HCT116 (cell line): ENCODE measurements at regions not wholly inside any gene's neighbourhood (a gene's known extent, or its start where the extent isn't known, plus 50 kb on each side); places are given as distances from the start of the nearest gene placed in this dataset.

ENCODE experiments used
- ATAC-seq: fragments of 200-7000 bp; cut with Tn5 transposase; 2 replicates; pipeline ENCODE4 v1.9.1; 2020; ENCODE audit warnings: mild to moderate bottlenecking, moderate library complexity
- BruUV-seq: library from RNA; stranded (reverse); fragments of 400-500 nt; replicated peaks from 2 replicates; lab custom pipeline; 2021; lab: Mats Ljungman, UMichigan
- CTCF ChIA-PET: fragments of 300-600 bp; sonication (Branson Sonifier 250); formaldehyde crosslinking; loops from one replicate; lab custom pipeline; 2021; ENCODE audit warnings: antibody characterized with exemption; lab: Charles Lee
- POLR2A ChIA-PET: fragments of 300-600, 350-600 bp; sonication (Branson Sonifier 250); formaldehyde crosslinking; loops from one replicate; lab custom pipeline; 2021; ENCODE audit warnings: antibody characterized with exemption; lab: Charles Lee
- RAD21 ChIA-PET, 2 experiments: fragments of 300-600 bp; sonication (Branson Sonifier 250); formaldehyde crosslinking; loops; one replicate each; lab custom pipeline; 2023; ENCODE audit warnings: low total read pairs in 2 of 2; ENCODE audit not compliant: uncharacterized antibody in 2 of 2, unreplicated experiment in 2 of 2, low non-redundant PET in 1 of 2; lab: Charles Lee
- DNase-seq: peaks from one replicate; pipeline ENCODE4 v3.0.0-alpha.2; 2010; ENCODE audit warnings: low read depth, low spot score
- H2AFZ ChIP-seq: fragments of 200-600 bp; shearing (Covaris generic), sonication (generic); 2 replicates; pipeline ENCODE4 v1.6.1; 2017; ENCODE audit warnings: low read depth, mixed run types, mixed read lengths, antibody characterized with exemption, low read length; ENCODE audit not compliant: poor library complexity, severe bottlenecking
- H3K27ac ChIP-seq: 2 replicates; pipeline ENCODE4 v1.5.1; 2012; ENCODE audit warnings: low read depth, low read length
- H3K27me3 ChIP-seq: fragments of 200-600 bp; sonication (generic); 2 replicates; pipeline ENCODE4 v1.6.1; 2016; ENCODE audit warnings: mixed run types, low read length, mixed read lengths; ENCODE audit not compliant: insufficient read depth
- H3K36me3 ChIP-seq, 2 experiments: fragments of 200-500 bp in 1 of 2; fragments of 200-600 bp in 1 of 2; sonication (Bioruptor generic) in 1 of 2; sonication (generic) in 1 of 2; 2 replicates each; pipeline versions ENCODE4 v1.5.1 to v1.6.1; 2014 to 2016; ENCODE audit warnings: low read length in 2 of 2, inconsistent platforms in 1 of 2, mixed read lengths in 1 of 2, mixed run types in 1 of 2; ENCODE audit not compliant: insufficient read depth in 2 of 2, control insufficient read depth in 1 of 2
- H3K4me1 ChIP-seq, 2 experiments: fragments of 200-600 bp in 1 of 2; sonication (generic) in 1 of 2; 2 replicates each; pipeline versions ENCODE4 v1.5.1 to v1.6.1; 2012 to 2017; ENCODE audit warnings: low read length in 2 of 2, inconsistent platforms in 1 of 2, mild to moderate bottlenecking in 1 of 2, mixed read lengths in 1 of 2, mixed run types in 1 of 2, moderate library complexity in 1 of 2; ENCODE audit not compliant: insufficient read depth in 2 of 2, control insufficient read depth in 1 of 2
- H3K4me2 ChIP-seq: fragments of 200-600 bp; sonication (generic); 2 replicates; pipeline ENCODE4 v1.6.1; 2017; ENCODE audit warnings: mixed run types, low read length, mixed read lengths
- H3K4me3 ChIP-seq, 2 experiments: fragments of 200-600 bp in 1 of 2; sonication (generic) in 1 of 2; replicated peaks in 1 of 2; 2 replicates each; pipeline ENCODE4 v1.5.1; 2011 to 2016; ENCODE audit warnings: low read length in 2 of 2, control low read depth in 1 of 2, low read depth in 1 of 2, mild to moderate bottlenecking in 1 of 2, mixed read lengths in 1 of 2, mixed run types in 1 of 2
- H3K79me2 ChIP-seq: fragments of 200-600 bp; sonication (generic); 2 replicates; pipeline ENCODE4 v1.6.1; 2017; ENCODE audit warnings: mild to moderate bottlenecking, mixed run types, low read length, moderate library complexity, mixed read lengths; ENCODE audit not compliant: insufficient read depth
- H3K9ac ChIP-seq: fragments of 200-600 bp; sonication (generic); 2 replicates; pipeline ENCODE4 v1.6.1; 2016; ENCODE audit warnings: low read length, mixed read lengths
- H3K9me2 ChIP-seq: fragments of 200-600 bp; sonication (generic), shearing (Covaris generic); 2 replicates; pipeline ENCODE4 v1.6.1; 2017; ENCODE audit warnings: mixed run types, mild to moderate bottlenecking, moderate library complexity; ENCODE audit not compliant: insufficient read depth
- H3K9me3 ChIP-seq, 2 experiments: fragments of 200-500 bp in 1 of 2; fragments of 200-600 bp in 1 of 2; sonication (Bioruptor generic) in 1 of 2; sonication (generic) in 1 of 2; 2 replicates each; pipeline ENCODE4 v1.6.1; 2014 to 2017; ENCODE audit warnings: low read length in 2 of 2, mixed read lengths in 2 of 2, inconsistent platforms in 1 of 2, low read depth in 1 of 2, mild to moderate bottlenecking in 1 of 2, mixed run types in 1 of 2, moderate library complexity in 1 of 2; ENCODE audit not compliant: control insufficient read depth in 1 of 2, insufficient read depth in 1 of 2
- H4K20me1 ChIP-seq: fragments of 200-600 bp; sonication (generic), shearing (Covaris generic); 2 replicates; pipeline ENCODE4 v1.6.1; 2017; ENCODE audit warnings: mixed run types, mild to moderate bottlenecking, moderate library complexity; ENCODE audit not compliant: insufficient read depth
- CBX3 ChIP-seq: IDR thresholded peaks from 2 replicates; pipeline ENCODE4 v1.6.1; 2012; ENCODE audit warnings: low read depth
- CEBPB ChIP-seq: IDR thresholded peaks from 2 replicates; pipeline ENCODE4 v1.6.1; 2012; ENCODE audit warnings: low read depth
- EGR1 ChIP-seq: IDR thresholded peaks from 2 replicates; pipeline ENCODE4 v1.6.1; 2012; ENCODE audit warnings: low read depth
- ELF1 ChIP-seq: IDR thresholded peaks from 2 replicates; pipeline ENCODE4 v1.6.1; 2012; ENCODE audit warnings: low read depth, borderline replicate concordance
- EZH2 ChIP-seq: fragments of 200-600 bp; sonication (generic); IDR thresholded peaks from 2 replicates; pipeline ENCODE4 v1.6.1; 2017; ENCODE audit warnings: antibody characterized with exemption, mixed run types
- JUND ChIP-seq: IDR thresholded peaks from 2 replicates; pipeline ENCODE4 v1.6.1; 2012
- POLR2A ChIP-seq: IDR thresholded peaks from 2 replicates; pipeline ENCODE4 v1.7.0; 2011; ENCODE audit warnings: borderline replicate concordance; ENCODE audit not compliant: insufficient read depth, insufficient read length; ENCODE audit errors: extremely low read depth
- POLR2AphosphoS5 ChIP-seq: IDR thresholded peaks from 2 replicates; pipeline ENCODE4 v1.6.1; 2011; ENCODE audit warnings: mild to moderate bottlenecking, low read depth, low read length, moderate library complexity
- SIN3A ChIP-seq: IDR thresholded peaks from 2 replicates; pipeline ENCODE4 v1.6.1; 2012; ENCODE audit warnings: low read depth
- SP1 ChIP-seq: IDR thresholded peaks from 2 replicates; pipeline ENCODE4 v1.6.1; 2012; ENCODE audit warnings: low read depth
- SRF ChIP-seq: IDR thresholded peaks from 2 replicates; pipeline ENCODE4 v1.6.1; 2012; ENCODE audit warnings: low read depth
- TCF7L2 ChIP-seq: IDR thresholded peaks from 2 replicates; pipeline ENCODE4 v1.7.0; 2011; ENCODE audit warnings: borderline replicate concordance, inconsistent platforms; ENCODE audit not compliant: insufficient read depth, insufficient read length; ENCODE audit errors: extremely low read depth
- YY1 ChIP-seq: IDR thresholded peaks from 2 replicates; pipeline ENCODE4 v1.6.1; 2011; ENCODE audit warnings: low read length, low read depth, moderate library complexity, mild to moderate bottlenecking; ENCODE audit not compliant: insufficient replicate concordance; ENCODE audit errors: extremely low read depth
- ZFX ChIP-seq: fragments of 450-650 bp; IDR thresholded peaks from 2 replicates; pipeline ENCODE4 v1.6.1; 2017
- ZNF274 ChIP-seq: fragments of 200-500 bp; sonication (Bioruptor generic); IDR thresholded peaks from 2 replicates; pipeline ENCODE4 v1.6.1; 2014; ENCODE audit warnings: mild to moderate bottlenecking, low read depth, low read length, inconsistent platforms
- intact Hi-C: fragments of 100-400 bp; cut with micrococcal nuclease; formaldehyde crosslinking; loops from 2 replicates; pipeline ENCODE4 v1.10.0; 2022
- TF ChIP-seq, protein P1 (sequence below): IDR thresholded peaks from 2 replicates; pipeline ENCODE4 v1.6.1; 2012
- TF ChIP-seq, protein P2 (sequence below): IDR thresholded peaks from 2 replicates; pipeline ENCODE4 v1.6.1; 2011; ENCODE audit warnings: mild to moderate bottlenecking, low read length, moderate library complexity; ENCODE audit not compliant: insufficient replicate concordance; ENCODE audit errors: extremely low read depth
- TF ChIP-seq, protein P3 (sequence below), 3 experiments: fragments of 200-600 bp in 1 of 3; sonication (generic) in 1 of 3; IDR thresholded peaks in 2 of 3; conservative IDR thresholded peaks in 1 of 3; 2 replicates each; pipeline ENCODE4 v1.5.1; 2012 to 2017; ENCODE audit warnings: low read depth in 2 of 3, low read length in 2 of 3, antibody characterized with exemption in 1 of 3, borderline replicate concordance in 1 of 3, control low read depth in 1 of 3, mild to moderate bottlenecking in 1 of 3, mixed read lengths in 1 of 3, mixed run types in 1 of 3, moderate library complexity in 1 of 3; ENCODE audit not compliant: insufficient read depth in 1 of 3

DNA sequence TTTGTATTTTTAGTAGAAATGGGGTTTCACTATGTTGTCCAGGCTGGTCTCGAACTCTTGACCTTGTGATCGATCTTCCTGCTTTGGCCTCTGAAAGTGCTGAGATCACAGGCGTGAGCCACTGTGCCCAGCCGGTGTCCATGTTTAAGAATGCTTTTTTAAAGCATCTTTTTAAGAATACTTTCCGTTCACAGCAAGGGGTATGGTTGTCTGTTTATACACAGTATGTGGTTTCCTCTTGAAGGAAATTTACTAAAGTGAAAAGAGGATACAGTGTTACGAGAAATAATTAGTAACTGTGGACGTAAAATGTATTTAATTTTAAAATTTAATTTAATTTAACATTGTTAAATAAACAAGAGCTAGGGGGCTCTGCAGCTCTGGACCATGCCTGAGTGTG lies 73.4 kb downstream of the GSC start:
- Histone ChIP-seq H3K27ac (no peak overlapping the region), H3K4me2 (no peak overlapping the region), H4K20me1 (no peaks in the 10 kb centered on the region), H3K36me3 (no peaks in the 10 kb centered on the region), H3K9ac (no peak overlapping the region), H3K9me2 (no peaks in the 10 kb centered on the region), H3K9me3 (no peaks in the 10 kb centered on the region), H3K27me3 (no peaks in the 10 kb centered on the region), H3K4me3 (no peak overlapping the region), H3K4me1 (no peaks in the 10 kb centered on the region), H3K79me2 (no peaks in the 10 kb centered on the region), H2AFZ (no peak overlapping the region)
- DNase-seq, result no peak
- ChIA-PET POLR2A (no interaction called here), RAD21 (no interaction called here), CTCF (no interaction called here)
- intact Hi-C loops, result no loop called here
- no peak for ATAC-seq
- TF ChIP-seq EGR1 (no peak), CEBPB (no peak), YY1 (no peak), CBX3 (no peak), ELF1 (no peak), POLR2AphosphoS5 (no peak), ZFX (no peak), SP1 (no peak), SIN3A (no peak), SRF (no peak), POLR2A (no peak), JUND (no peak), TCF7L2 (no peak), ZNF274 (no peak), EZH2 (no peak)
- TF ChIP-seq, protein P1, sequence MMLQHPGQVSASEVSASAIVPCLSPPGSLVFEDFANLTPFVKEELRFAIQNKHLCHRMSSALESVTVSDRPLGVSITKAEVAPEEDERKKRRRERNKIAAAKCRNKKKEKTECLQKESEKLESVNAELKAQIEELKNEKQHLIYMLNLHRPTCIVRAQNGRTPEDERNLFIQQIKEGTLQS, result no peak
- TF ChIP-seq, protein P2, sequence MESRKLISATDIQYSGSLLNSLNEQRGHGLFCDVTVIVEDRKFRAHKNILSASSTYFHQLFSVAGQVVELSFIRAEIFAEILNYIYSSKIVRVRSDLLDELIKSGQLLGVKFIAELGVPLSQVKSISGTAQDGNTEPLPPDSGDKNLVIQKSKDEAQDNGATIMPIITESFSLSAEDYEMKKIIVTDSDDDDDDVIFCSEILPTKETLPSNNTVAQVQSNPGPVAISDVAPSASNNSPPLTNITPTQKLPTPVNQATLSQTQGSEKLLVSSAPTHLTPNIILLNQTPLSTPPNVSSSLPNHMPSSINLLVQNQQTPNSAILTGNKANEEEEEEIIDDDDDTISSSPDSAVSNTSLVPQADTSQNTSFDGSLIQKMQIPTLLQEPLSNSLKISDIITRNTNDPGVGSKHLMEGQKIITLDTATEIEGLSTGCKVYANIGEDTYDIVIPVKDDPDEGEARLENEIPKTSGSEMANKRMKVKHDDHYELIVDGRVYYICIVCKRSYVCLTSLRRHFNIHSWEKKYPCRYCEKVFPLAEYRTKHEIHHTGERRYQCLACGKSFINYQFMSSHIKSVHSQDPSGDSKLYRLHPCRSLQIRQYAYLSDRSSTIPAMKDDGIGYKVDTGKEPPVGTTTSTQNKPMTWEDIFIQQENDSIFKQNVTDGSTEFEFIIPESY, result no peak
- TF ChIP-seq, protein P3, sequence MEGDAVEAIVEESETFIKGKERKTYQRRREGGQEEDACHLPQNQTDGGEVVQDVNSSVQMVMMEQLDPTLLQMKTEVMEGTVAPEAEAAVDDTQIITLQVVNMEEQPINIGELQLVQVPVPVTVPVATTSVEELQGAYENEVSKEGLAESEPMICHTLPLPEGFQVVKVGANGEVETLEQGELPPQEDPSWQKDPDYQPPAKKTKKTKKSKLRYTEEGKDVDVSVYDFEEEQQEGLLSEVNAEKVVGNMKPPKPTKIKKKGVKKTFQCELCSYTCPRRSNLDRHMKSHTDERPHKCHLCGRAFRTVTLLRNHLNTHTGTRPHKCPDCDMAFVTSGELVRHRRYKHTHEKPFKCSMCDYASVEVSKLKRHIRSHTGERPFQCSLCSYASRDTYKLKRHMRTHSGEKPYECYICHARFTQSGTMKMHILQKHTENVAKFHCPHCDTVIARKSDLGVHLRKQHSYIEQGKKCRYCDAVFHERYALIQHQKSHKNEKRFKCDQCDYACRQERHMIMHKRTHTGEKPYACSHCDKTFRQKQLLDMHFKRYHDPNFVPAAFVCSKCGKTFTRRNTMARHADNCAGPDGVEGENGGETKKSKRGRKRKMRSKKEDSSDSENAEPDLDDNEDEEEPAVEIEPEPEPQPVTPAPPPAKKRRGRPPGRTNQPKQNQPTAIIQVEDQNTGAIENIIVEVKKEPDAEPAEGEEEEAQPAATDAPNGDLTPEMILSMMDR (IDR thresholded peaks at IDR 0.05 in 2 of 3, conservative IDR thresholded peaks at IDR 0.05 in 1 of 3; ENCODE audit: borderline replicate concordance in 1 of 3, insufficient read depth in 1 of 3, low read depth in 2 of 3, low read length in 2 of 3), result no peak
- BruUV-seq, result no TSS peak
